ENCODE measurements at regions not wholly inside any gene's neighbourhood (a gene's known extent, or its start where the extent isn't known, plus 50 kb on each side); places are given as distances from the start of the nearest gene placed in this dataset.

DNA sequence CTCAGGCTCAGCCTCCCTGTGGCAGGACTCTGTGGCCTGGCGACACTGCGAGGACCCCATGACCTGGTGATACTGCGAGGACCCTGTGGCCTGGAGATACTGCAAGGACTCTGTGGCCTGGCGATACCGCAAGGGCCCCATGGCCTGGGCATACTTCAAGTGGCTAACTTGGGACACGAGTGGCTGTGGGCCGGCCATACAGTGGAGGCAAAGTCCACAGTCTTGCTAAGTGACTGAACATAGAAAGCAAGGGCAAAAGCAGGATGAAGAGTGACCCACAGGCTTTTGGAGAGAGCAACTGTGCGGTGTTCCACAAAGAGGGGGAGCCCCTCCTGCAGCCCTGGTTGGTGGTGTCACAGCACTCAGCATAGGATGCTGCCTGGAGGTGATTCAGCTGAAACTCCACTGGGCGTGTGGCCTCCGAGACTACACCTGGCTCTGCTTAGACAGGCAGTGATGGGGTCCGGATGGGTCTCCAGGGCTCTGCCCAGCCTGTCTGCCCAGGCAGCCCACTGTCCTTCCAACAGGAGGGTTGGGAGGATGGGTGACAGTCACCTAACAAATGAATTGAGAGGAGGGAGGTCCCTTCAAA is 691.0 kb upstream of the HS6ST1 start:
- ChIA-PET POLR2A (ENCODE audit: unreplicated experiment) (no interaction called here), CTCF (no interaction called here)
- Histone ChIP-seq H2AFZ (ENCODE audit: low read length) (no peak overlapping the region), H3K4me1 (ENCODE audit: insufficient read depth, low read length) (no peaks in the 10 kb centered on the region), H3K9me2 (replicated peaks; ENCODE audit: low read length) (no peaks in the 10 kb centered on the region), H3K27me3 (ENCODE audit: low read length) (no peaks in the 10 kb centered on the region), H3K27ac (ENCODE audit: low read length) (no peak overlapping the region), H3K79me2 (ENCODE audit: low read length) (no peaks in the 10 kb centered on the region), H4K20me1 (ENCODE audit: low read length) (no peaks in the 10 kb centered on the region), H3K9me3 (ENCODE audit: low read length) (no peaks in the 10 kb centered on the region), H3K4me3 (ENCODE audit: low read length) (no peak overlapping the region), H3F3A (ENCODE audit: low read length, unreplicated experiment) (no peaks in the 10 kb centered on the region), H3K36me3 (ENCODE audit: low read depth, low read length) (no peaks in the 10 kb centered on the region), H3K9ac (ENCODE audit: low read length) (no peak overlapping the region), H3K4me2 (ENCODE audit: low read length) (no peak overlapping the region)
- TF ChIP-seq EZH2 (IDR thresholded peaks at IDR 0.05; ENCODE audit: low read length, unreplicated experiment) = no peak
- no peak for TF ChIP-seq EZH2phosphoT487 (IDR thresholded peaks at IDR 0.05; ENCODE audit: borderline replicate concordance, low read length)
- TF ChIP-seq, protein P1, sequence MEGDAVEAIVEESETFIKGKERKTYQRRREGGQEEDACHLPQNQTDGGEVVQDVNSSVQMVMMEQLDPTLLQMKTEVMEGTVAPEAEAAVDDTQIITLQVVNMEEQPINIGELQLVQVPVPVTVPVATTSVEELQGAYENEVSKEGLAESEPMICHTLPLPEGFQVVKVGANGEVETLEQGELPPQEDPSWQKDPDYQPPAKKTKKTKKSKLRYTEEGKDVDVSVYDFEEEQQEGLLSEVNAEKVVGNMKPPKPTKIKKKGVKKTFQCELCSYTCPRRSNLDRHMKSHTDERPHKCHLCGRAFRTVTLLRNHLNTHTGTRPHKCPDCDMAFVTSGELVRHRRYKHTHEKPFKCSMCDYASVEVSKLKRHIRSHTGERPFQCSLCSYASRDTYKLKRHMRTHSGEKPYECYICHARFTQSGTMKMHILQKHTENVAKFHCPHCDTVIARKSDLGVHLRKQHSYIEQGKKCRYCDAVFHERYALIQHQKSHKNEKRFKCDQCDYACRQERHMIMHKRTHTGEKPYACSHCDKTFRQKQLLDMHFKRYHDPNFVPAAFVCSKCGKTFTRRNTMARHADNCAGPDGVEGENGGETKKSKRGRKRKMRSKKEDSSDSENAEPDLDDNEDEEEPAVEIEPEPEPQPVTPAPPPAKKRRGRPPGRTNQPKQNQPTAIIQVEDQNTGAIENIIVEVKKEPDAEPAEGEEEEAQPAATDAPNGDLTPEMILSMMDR (conservative IDR thresholded peaks at IDR 0.05; ENCODE audit: low read depth, low read length) = no peak
- DNase-seq = no peak
- no TSS peak for BruUV-seq (replicated peaks)
- ATAC-seq = no peak
- intact Hi-C loops (cut with micrococcal nuclease) = no loop called here

DNA sequence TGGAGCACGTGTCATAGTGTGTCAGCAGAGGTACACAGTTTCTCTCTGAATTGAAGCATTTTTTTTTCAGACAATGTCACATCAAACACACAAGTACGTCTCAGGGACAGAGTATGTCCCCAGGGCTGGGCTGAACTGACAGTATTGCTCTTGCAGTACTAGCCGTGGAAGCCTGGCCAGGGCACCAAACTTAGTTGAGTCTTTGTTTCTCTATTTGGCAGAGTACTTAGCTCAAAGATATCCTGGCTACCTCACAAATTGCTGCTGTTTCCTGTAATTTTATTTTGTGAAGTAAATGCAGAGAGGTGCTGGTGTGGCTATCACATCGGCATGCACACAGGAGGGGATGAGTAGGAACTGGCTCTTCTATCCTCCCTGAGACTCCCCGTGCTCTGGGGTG is 691.6 kb upstream of the HS6ST1 start:
- Histone ChIP-seq H4K20me1 (ENCODE audit: low read length) (no peaks in the 10 kb centered on the region), H3K27ac (ENCODE audit: low read length) (no peak overlapping the region), H3K9me3 (ENCODE audit: low read length) (no peaks in the 10 kb centered on the region), H3K4me2 (ENCODE audit: low read length) (no peak overlapping the region), H2AFZ (ENCODE audit: low read length) (no peak overlapping the region), H3K9ac (ENCODE audit: low read length) (no peak overlapping the region), H3K36me3 (ENCODE audit: low read depth, low read length) (no peaks in the 10 kb centered on the region), H3K9me2 (replicated peaks; ENCODE audit: low read length) (no peaks in the 10 kb centered on the region), H3F3A (ENCODE audit: low read length, unreplicated experiment) (no peaks in the 10 kb centered on the region), H3K27me3 (ENCODE audit: low read length) (no peaks in the 10 kb centered on the region), H3K4me1 (ENCODE audit: insufficient read depth, low read length) (no peaks in the 10 kb centered on the region), H3K4me3 (ENCODE audit: low read length) (no peak overlapping the region), H3K79me2 (ENCODE audit: low read length) (no peaks in the 10 kb centered on the region)
- no peak for ATAC-seq
- TF ChIP-seq EZH2phosphoT487 (IDR thresholded peaks at IDR 0.05; ENCODE audit: borderline replicate concordance, low read length) = no peak
- TF ChIP-seq, protein P1 (conservative IDR thresholded peaks at IDR 0.05; ENCODE audit: low read depth, low read length) = no peak
- no peak for TF ChIP-seq EZH2 (IDR thresholded peaks at IDR 0.05; ENCODE audit: low read length, unreplicated experiment)
- CTCF ChIA-PET = no interaction called here
- POLR2A ChIA-PET (ENCODE audit: unreplicated experiment) = no interaction called here
- intact Hi-C loops (cut with micrococcal nuclease) = no loop called here
- BruUV-seq (replicated peaks) = no TSS peak
- no peak for DNase-seq

- H2AFZ ChIP-seq (ENCODE audit: low read length) = no peak overlapping the region
- no peaks in the 10 kb centered on the region for H3K36me3 ChIP-seq (ENCODE audit: low read depth, low read length)
- H3F3A ChIP-seq (ENCODE audit: low read length, unreplicated experiment) = no peaks in the 10 kb centered on the region
- no peak overlapping the region for H3K4me2 ChIP-seq (ENCODE audit: low read length)
- no peaks in the 10 kb centered on the region for H3K27me3 ChIP-seq (ENCODE audit: low read length)
- intact Hi-C loops (cut with micrococcal nuclease) = no loop called here
- H3K9me3 ChIP-seq (ENCODE audit: low read length) = no peaks in the 10 kb centered on the region
- ChIA-PET CTCF (no interaction called here), POLR2A (ENCODE audit: unreplicated experiment) (no interaction called here)
- TF ChIP-seq EZH2phosphoT487 (IDR thresholded peaks at IDR 0.05; ENCODE audit: borderline replicate concordance, low read length) (no peak), EZH2 (IDR thresholded peaks at IDR 0.05; ENCODE audit: low read length, unreplicated experiment) (no peak)
- TF ChIP-seq, protein P1 (conservative IDR thresholded peaks at IDR 0.05; ENCODE audit: low read depth, low read length) = no peak
- H3K27ac ChIP-seq (ENCODE audit: low read length) = no peak overlapping the region
- no peak for DNase-seq
- no peak overlapping the region for H3K4me3 ChIP-seq (ENCODE audit: low read length)
- no peaks in the 10 kb centered on the region for H3K79me2 ChIP-seq (ENCODE audit: low read length)
- no peaks in the 10 kb centered on the region for H3K4me1 ChIP-seq (ENCODE audit: insufficient read depth, low read length)
- ATAC-seq = no peak
- no peaks in the 10 kb centered on the region for H4K20me1 ChIP-seq (ENCODE audit: low read length)
- no TSS peak for BruUV-seq (replicated peaks)
- no peaks in the 10 kb centered on the region for H3K9me2 ChIP-seq (replicated peaks; ENCODE audit: low read length)
- H3K9ac ChIP-seq (ENCODE audit: low read length) = no peak overlapping the region
Measured at GRCh38 chr2:129011466-129012061, 692.9 kb upstream of the HS6ST1 start.
